Nephron progenitor cell (in vitro differentiated cells): ENCODE measurements at regions not wholly inside any gene's neighbourhood (a gene's known extent, or its start where the extent isn't known, plus 50 kb on each side); places are given as distances from the start of the nearest gene placed in this dataset.

Source experiments
- DNase-seq: peaks from one replicate; pipeline ENCODE4 v3.0.0; 2021
- H3K27ac Mint-ChIP-seq: 2 replicates; pipeline ENCODE4 v1.8.0; 2021; ENCODE audit warnings: mild to moderate bottlenecking, moderate library complexity, mixed read lengths
- H3K27me3 Mint-ChIP-seq: 2 replicates; pipeline ENCODE4 v1.8.0; 2021; ENCODE audit warnings: mild to moderate bottlenecking, low read depth, mixed read lengths; ENCODE audit not compliant: poor library complexity
- H3K36me3 Mint-ChIP-seq: 2 replicates; pipeline ENCODE4 v1.8.0; 2021; ENCODE audit warnings: low read depth, mixed read lengths
- H3K4me1 Mint-ChIP-seq: 2 replicates; pipeline ENCODE4 v1.8.0; 2021; ENCODE audit warnings: mixed read lengths
- H3K4me3 Mint-ChIP-seq: 2 replicates; pipeline ENCODE4 v1.8.0; 2021; ENCODE audit warnings: mild to moderate bottlenecking, moderate library complexity, mixed read lengths
- H3K9me3 Mint-ChIP-seq: 2 replicates; pipeline ENCODE4 v1.8.0; 2021; ENCODE audit warnings: mild to moderate bottlenecking, moderate library complexity, mixed read lengths
- TF ChIP-seq, protein P1 (sequence below): fragments of 200-600 bp; sonication (generic); IDR thresholded peaks from 2 replicates; pipeline ENCODE4 v1.5.0; 2021; ENCODE audit warnings: antibody characterized with exemption

DNA sequence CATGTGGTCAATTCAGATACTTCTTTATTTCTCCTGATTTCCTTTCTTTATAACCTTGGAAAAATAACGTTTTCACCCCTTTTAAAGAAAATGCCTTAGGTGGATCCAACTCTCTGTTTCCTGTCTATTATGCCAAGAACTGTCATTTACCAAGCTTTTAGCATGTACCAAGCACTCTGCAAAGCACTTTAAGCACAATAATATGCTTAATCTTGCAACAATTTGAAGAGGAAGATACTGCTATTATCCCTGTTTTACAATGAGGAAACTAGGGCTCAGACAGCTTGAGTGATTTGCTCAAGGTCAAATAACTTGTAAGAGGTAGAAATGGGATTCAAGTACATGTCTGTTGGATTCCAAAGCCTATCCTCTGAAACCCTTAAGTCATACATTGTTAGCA, 224.8 kb upstream of the IL12B start:
- no peak overlapping the region for H3K27ac Mint-ChIP-seq
- H3K4me3 Mint-ChIP-seq, result no peak overlapping the region
- peaks cover 7% of the 10 kb centered on the region for H3K27me3 Mint-ChIP-seq
- TF ChIP-seq, protein P1, sequence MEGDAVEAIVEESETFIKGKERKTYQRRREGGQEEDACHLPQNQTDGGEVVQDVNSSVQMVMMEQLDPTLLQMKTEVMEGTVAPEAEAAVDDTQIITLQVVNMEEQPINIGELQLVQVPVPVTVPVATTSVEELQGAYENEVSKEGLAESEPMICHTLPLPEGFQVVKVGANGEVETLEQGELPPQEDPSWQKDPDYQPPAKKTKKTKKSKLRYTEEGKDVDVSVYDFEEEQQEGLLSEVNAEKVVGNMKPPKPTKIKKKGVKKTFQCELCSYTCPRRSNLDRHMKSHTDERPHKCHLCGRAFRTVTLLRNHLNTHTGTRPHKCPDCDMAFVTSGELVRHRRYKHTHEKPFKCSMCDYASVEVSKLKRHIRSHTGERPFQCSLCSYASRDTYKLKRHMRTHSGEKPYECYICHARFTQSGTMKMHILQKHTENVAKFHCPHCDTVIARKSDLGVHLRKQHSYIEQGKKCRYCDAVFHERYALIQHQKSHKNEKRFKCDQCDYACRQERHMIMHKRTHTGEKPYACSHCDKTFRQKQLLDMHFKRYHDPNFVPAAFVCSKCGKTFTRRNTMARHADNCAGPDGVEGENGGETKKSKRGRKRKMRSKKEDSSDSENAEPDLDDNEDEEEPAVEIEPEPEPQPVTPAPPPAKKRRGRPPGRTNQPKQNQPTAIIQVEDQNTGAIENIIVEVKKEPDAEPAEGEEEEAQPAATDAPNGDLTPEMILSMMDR, result no peak
- no peak for DNase-seq
- no peaks in the 10 kb centered on the region for H3K36me3 Mint-ChIP-seq
- no peaks in the 10 kb centered on the region for H3K4me1 Mint-ChIP-seq
- peaks cover 6% of the 10 kb centered on the region for H3K9me3 Mint-ChIP-seq

DNA sequence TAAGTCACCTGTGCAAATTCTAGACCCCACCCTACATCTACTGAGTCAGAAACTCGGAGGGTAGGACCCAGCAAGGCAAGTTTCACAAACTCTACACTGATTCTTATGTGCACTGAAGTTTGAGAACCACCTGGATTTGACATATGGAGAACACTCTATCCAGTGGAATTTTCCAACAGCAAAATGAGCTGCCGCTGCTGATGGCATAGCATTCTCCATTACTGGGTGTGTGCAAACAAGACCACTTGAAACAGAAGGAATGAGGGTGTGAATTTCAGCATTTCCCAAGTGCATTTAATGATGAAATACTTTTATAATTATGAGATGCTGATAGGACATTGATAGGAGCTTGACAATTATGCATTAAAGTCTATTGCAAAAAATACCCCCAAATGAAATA, 229.1 kb upstream of the IL12B start:
- H3K36me3 Mint-ChIP-seq, result no peaks in the 10 kb centered on the region
- H3K9me3 Mint-ChIP-seq, result no peaks in the 10 kb centered on the region
- H3K4me1 Mint-ChIP-seq, result no peaks in the 10 kb centered on the region
- peaks cover 18% of the 10 kb centered on the region for H3K27me3 Mint-ChIP-seq
- TF ChIP-seq, protein P1, result no peak
- no peak overlapping the region for H3K4me3 Mint-ChIP-seq
- DNase-seq, result no peak
- no peak overlapping the region for H3K27ac Mint-ChIP-seq

DNA sequence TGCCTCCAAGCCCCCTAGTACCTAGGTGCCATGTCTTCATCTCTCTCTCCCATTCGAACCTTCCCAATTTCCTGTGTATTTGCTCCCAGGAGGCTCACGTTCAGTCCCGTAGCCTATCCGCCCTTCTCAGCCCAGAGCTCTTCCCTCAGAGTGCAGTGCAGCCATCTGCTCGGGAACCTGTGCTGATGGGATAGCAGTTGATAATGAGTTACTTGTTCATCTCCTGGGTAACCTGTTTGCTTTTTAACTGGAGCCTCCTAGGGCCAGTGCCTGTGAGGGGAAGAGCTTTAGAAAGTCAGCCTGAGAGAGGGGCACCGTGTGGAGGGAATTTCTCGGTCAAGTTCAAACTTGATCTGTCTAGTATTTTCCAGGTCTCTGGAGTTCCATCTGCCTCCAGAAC, 229.8 kb upstream of the IL12B start:
- DNase-seq, result no peak
- Mint-ChIP-seq H3K27ac (no peak overlapping the region), H3K27me3 (peaks cover 18% of the 10 kb centered on the region), H3K9me3 (no peaks in the 10 kb centered on the region), H3K36me3 (no peaks in the 10 kb centered on the region), H3K4me3 (no peak overlapping the region), H3K4me1 (no peaks in the 10 kb centered on the region)
- TF ChIP-seq, protein P1, result no peak

DNA sequence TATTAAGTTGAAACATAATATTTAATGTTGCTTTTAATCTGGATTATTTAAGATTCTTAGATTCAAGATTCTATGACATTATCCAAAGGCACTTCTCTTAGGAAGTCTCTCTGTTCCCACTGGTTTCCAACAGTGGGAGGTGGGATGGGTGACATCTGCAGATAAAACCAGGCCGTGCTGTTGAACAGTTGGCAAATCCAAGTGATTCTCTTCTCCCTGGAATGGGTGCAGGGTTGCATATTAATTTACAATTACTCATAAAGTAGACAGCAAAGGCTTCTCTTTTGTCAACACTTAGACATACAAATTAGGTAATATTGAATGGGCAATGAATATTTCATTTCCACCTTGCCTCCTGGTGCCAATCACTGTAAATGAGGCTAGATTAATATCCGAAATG, 233.7 kb upstream of the IL12B start:
- Mint-ChIP-seq H3K9me3 (no peaks in the 10 kb centered on the region), H3K4me3 (no peak overlapping the region), H3K36me3 (no peaks in the 10 kb centered on the region), H3K4me1 (no peaks in the 10 kb centered on the region), H3K27ac (no peak overlapping the region), H3K27me3 (peaks cover 19% of the 10 kb centered on the region)
- TF ChIP-seq, protein P1, result no peak
- DNase-seq, result no peak

DNA sequence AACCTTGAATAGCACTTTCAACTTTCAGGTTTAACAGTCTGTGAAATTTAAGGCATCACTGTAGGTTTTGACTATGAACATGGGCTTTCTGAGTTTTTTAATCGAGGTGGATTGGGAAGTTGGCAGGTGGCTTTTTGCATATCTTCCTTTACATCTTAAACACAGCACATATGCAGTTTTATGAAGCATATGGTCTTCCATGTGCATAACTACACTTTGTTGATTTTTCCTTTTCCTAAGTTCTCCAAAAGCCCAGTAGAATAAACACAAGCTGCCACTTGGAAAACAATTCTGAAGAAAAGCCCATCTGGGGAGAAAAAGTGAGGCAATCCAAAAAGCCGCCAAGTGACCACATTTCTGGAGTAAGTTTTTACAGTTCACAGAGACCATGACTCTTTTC, 236.5 kb upstream of the IL12B start:
- Mint-ChIP-seq H3K27me3 (peaks cover 11% of the 10 kb centered on the region), H3K4me3 (no peak overlapping the region), H3K36me3 (no peaks in the 10 kb centered on the region), H3K4me1 (no peaks in the 10 kb centered on the region), H3K9me3 (no peaks in the 10 kb centered on the region), H3K27ac (no peak overlapping the region)
- DNase-seq, result no peak
- TF ChIP-seq, protein P1, result no peak

DNA sequence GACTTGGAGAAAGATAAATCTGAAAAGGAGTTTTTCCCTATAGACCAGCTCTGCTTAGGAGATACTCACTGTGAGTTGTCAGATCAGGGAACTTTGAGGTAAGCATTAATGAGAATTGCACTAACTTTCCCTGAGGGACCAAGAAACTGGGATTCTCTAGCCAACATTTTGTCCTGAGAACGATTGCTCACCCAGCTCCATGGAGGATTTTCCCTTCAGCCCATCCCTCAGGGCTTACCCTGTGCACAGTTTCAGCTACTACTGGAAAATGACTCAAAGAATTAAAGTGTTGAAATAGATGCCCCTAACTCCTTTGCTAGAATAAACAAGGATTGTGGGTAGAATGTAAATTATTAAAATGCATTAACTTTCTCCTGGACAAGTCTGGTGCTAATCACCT, 237.2 kb upstream of the IL12B start:
- peaks cover 8% of the 10 kb centered on the region for H3K27me3 Mint-ChIP-seq
- no peaks in the 10 kb centered on the region for H3K4me1 Mint-ChIP-seq
- DNase-seq, result no peak
- TF ChIP-seq, protein P1, result no peak
- no peaks in the 10 kb centered on the region for H3K36me3 Mint-ChIP-seq
- H3K9me3 Mint-ChIP-seq, result no peaks in the 10 kb centered on the region
- H3K4me3 Mint-ChIP-seq, result no peak overlapping the region
- H3K27ac Mint-ChIP-seq, result no peak overlapping the region
